Astrocyte (in vitro differentiated cells and primary cell): ENCODE measurements at regions not wholly inside any gene's neighbourhood (a gene's known extent, or its start where the extent isn't known, plus 50 kb on each side); places are given as distances from the start of the nearest gene placed in this dataset.

Source experiments
- DNase-seq: peaks from one replicate; pipeline ENCODE4 v3.0.0-alpha.2; 2010; ENCODE audit warnings: low read depth
- FAIRE-seq: peaks from 2 replicates; lab custom pipeline; 2011; peaks lifted over from hg19 to GRCh38; lab: Jason Lieb, UNC
- H2AFZ ChIP-seq: 2 replicates; pipeline ENCODE4 v1.6.0; 2012; ENCODE audit warnings: low read depth, low read length, inconsistent platforms
- H3K27ac ChIP-seq: 2 replicates; pipeline ENCODE4 v1.5.1; 2011; ENCODE audit warnings: low read depth, low read length, inconsistent platforms
- H3K27me3 ChIP-seq: 2 replicates; pipeline ENCODE4 v1.6.0; 2011; ENCODE audit warnings: low read length, inconsistent platforms; ENCODE audit not compliant: insufficient read depth
- H3K36me3 ChIP-seq: 2 replicates; pipeline ENCODE4 v1.5.1; 2011; ENCODE audit warnings: low read length, inconsistent platforms; ENCODE audit not compliant: insufficient read depth
- H3K4me1 ChIP-seq: 2 replicates; pipeline ENCODE4 v1.5.1; 2011; ENCODE audit warnings: low read length, inconsistent platforms; ENCODE audit not compliant: insufficient read depth
- H3K4me2 ChIP-seq: 2 replicates; pipeline ENCODE4 v1.6.0; 2012; ENCODE audit warnings: low read length, inconsistent platforms
- H3K4me3 ChIP-seq: 2 replicates; pipeline ENCODE4 v1.5.1; 2011; ENCODE audit warnings: low read depth, mild to moderate bottlenecking, low read length, inconsistent platforms; ENCODE audit not compliant: insufficient read depth
- H3K79me2 ChIP-seq: 2 replicates; pipeline ENCODE4 v1.6.0; 2012; ENCODE audit warnings: mild to moderate bottlenecking, low read length, inconsistent platforms; ENCODE audit not compliant: insufficient read depth
- H3K9ac ChIP-seq: 2 replicates; pipeline ENCODE4 v1.6.0; 2012; ENCODE audit warnings: mild to moderate bottlenecking, low read length, inconsistent platforms
- H3K9me3 ChIP-seq: 2 replicates; pipeline ENCODE4 v1.5.1; 2012; ENCODE audit warnings: low read depth, mild to moderate bottlenecking, low read length, inconsistent platforms; ENCODE audit not compliant: insufficient read depth
- H4K20me1 ChIP-seq: 2 replicates; pipeline ENCODE4 v1.6.0; 2012; ENCODE audit warnings: low read length, inconsistent platforms; ENCODE audit not compliant: insufficient read depth
- H3K27ac Mint-ChIP-seq: one replicate; pipeline ENCODE4 v1.8.0; 2021; ENCODE audit warnings: mild to moderate bottlenecking, mixed read lengths; ENCODE audit not compliant: unreplicated experiment
- H3K27me3 Mint-ChIP-seq: one replicate; pipeline ENCODE4 v1.8.0; 2021; ENCODE audit warnings: low read depth, mixed read lengths; ENCODE audit not compliant: unreplicated experiment
- H3K36me3 Mint-ChIP-seq: one replicate; pipeline ENCODE4 v1.8.0; 2021; ENCODE audit warnings: low read depth, mixed read lengths; ENCODE audit not compliant: unreplicated experiment
- H3K4me1 Mint-ChIP-seq: one replicate; pipeline ENCODE4 v1.8.0; 2021; ENCODE audit warnings: low read depth, mixed read lengths; ENCODE audit not compliant: unreplicated experiment
- H3K4me3 Mint-ChIP-seq: one replicate; pipeline ENCODE4 v1.8.0; 2021; ENCODE audit warnings: mild to moderate bottlenecking, moderate library complexity, mixed read lengths; ENCODE audit not compliant: unreplicated experiment
- H3K9me3 Mint-ChIP-seq: one replicate; pipeline ENCODE4 v1.8.0; 2021; ENCODE audit warnings: mild to moderate bottlenecking, mixed read lengths; ENCODE audit not compliant: unreplicated experiment
- CTCF ChIP-seq: IDR thresholded peaks from 2 replicates; pipeline ENCODE4 v1.5.1; 2011; ENCODE audit warnings: low read depth, mild to moderate bottlenecking, inconsistent platforms, low read length, moderate library complexity; ENCODE audit not compliant: insufficient read depth
- EZH2 ChIP-seq: IDR thresholded peaks from 2 replicates; pipeline ENCODE4 v1.6.1; 2012; ENCODE audit warnings: mild to moderate bottlenecking, low read length, inconsistent platforms; ENCODE audit not compliant: insufficient read depth

DNA sequence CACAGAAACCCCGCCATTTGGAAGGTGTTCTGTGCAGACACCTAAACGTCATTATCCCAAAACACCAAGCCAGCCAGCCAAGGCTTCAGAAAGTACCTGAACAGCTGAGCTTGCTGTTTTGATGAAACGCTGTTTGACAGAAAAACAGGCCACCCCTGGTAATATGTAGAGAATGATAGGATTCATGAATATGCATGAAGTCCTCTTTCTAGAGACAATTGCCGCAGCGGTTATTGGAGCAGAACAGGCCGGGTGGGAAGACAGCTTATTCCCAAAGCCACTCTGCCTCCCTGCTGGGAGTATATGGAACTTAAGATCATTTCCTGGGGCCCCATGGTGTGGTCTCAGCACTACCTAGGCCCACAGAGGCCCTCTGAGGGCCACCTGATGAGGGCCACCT is 229.5 kb downstream of the UQCRFS1 start:
- H3K4me1 ChIP-seq = no peaks in the 10 kb centered on the region
- Mint-ChIP-seq H3K36me3 (no peaks in the 10 kb centered on the region), H3K4me1 (no peaks in the 10 kb centered on the region), H3K27me3 (peaks cover 18% of the 10 kb centered on the region), H3K27ac (no peak overlapping the region), H3K4me3 (no peak overlapping the region), H3K9me3 (no peaks in the 10 kb centered on the region)
- no peak for DNase-seq
- TF ChIP-seq EZH2 = no peak
- H3K9me3 ChIP-seq = peaks cover 8% of the 10 kb centered on the region
- H3K9ac ChIP-seq = no peak overlapping the region
- H3K36me3 ChIP-seq = no peaks in the 10 kb centered on the region
- no peak overlapping the region for H3K4me2 ChIP-seq
- no peak overlapping the region for H3K27ac ChIP-seq
- no peak for FAIRE-seq
- no peaks in the 10 kb centered on the region for H3K79me2 ChIP-seq
- H3K4me3 ChIP-seq = no peak overlapping the region
- no peak overlapping the region for H2AFZ ChIP-seq
- H3K27me3 ChIP-seq = no peaks in the 10 kb centered on the region
- H4K20me1 ChIP-seq = no peaks in the 10 kb centered on the region

DNA sequence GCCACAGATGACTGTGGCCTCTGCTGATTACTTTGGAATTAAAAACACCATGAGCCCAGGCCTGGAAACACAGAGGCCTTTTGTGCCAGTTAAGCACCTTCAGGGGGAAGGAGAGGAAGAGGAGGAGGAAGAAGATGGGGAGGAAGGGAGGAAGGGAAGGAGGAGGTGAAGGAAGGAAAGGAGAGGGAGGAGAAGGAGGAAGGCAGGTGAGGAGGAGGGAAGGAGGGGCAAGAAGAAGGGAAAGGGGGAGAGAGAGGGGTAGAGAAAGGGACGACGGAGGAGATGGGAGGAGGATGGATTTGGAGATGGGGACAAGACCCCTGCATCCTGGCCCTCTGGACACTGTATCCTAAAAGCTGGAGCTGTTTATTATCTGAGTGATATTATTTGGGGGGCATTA is 231.0 kb downstream of the UQCRFS1 start:
- FAIRE-seq (no peak), DNase-seq (no peak)
- Histone ChIP-seq H3K79me2 (no peaks in the 10 kb centered on the region), H4K20me1 (no peaks in the 10 kb centered on the region), H3K27ac (no peak overlapping the region), H3K9ac (no peak overlapping the region), H2AFZ (no peak overlapping the region), H3K36me3 (no peaks in the 10 kb centered on the region), H3K27me3 (no peaks in the 10 kb centered on the region), H3K9me3 (peaks cover 8% of the 10 kb centered on the region), H3K4me1 (no peaks in the 10 kb centered on the region), H3K4me2 (no peak overlapping the region), H3K4me3 (no peak overlapping the region)
- no peaks in the 10 kb centered on the region for H3K9me3 Mint-ChIP-seq
- H3K27ac Mint-ChIP-seq = no peak overlapping the region
- no peak overlapping the region for H3K4me3 Mint-ChIP-seq
- no peak for TF ChIP-seq CTCF
- TF ChIP-seq EZH2 = no peak
- no peaks in the 10 kb centered on the region for H3K36me3 Mint-ChIP-seq
- no peaks in the 10 kb centered on the region for H3K4me1 Mint-ChIP-seq
- H3K27me3 Mint-ChIP-seq = peaks cover 15% of the 10 kb centered on the region

GRCh38 chr19:28981518-28981917 is 231.4 kb downstream of the UQCRFS1 start:
- Histone ChIP-seq H2AFZ (no peak overlapping the region), H3K27ac (no peak overlapping the region), H3K27me3 (no peaks in the 10 kb centered on the region), H3K9ac (no peak overlapping the region), H3K4me1 (no peaks in the 10 kb centered on the region), H3K36me3 (no peaks in the 10 kb centered on the region), H3K4me2 (no peak overlapping the region), H3K9me3 (peaks cover 8% of the 10 kb centered on the region), H4K20me1 (no peaks in the 10 kb centered on the region), H3K4me3 (no peak overlapping the region), H3K79me2 (no peaks in the 10 kb centered on the region)
- Mint-ChIP-seq H3K27ac (no peak overlapping the region), H3K27me3 (peaks cover 20% of the 10 kb centered on the region), H3K36me3 (no peaks in the 10 kb centered on the region), H3K9me3 (no peaks in the 10 kb centered on the region), H3K4me1 (no peaks in the 10 kb centered on the region), H3K4me3 (no peak overlapping the region)
- DNase-seq = no peak
- no peak for FAIRE-seq
- TF ChIP-seq EZH2 (no peak), CTCF (no peak)
